ENCODE measurements at regions not wholly inside any gene's neighbourhood (a gene's known extent, or its start where the extent isn't known, plus 50 kb on each side); places are given as distances from the start of the nearest gene placed in this dataset.

- TF ChIP-seq POLR2A (IDR thresholded peaks at IDR 0.05) = no peak
- no peak for TF ChIP-seq CTCF (IDR thresholded peaks at IDR 0.05)
Observed at GRCh38 chr12:88947486-88948043, 367.3 kb upstream of the KITLG start.
